DND-41 (cell line): ENCODE measurements at regions not wholly inside any gene's neighbourhood (a gene's known extent, or its start where the extent isn't known, plus 50 kb on each side); places are given as distances from the start of the nearest gene placed in this dataset.
"Not testable (repeated sequence)": the region's sequence is repeated elsewhere in the genome, so short reads cannot be mapped to it uniquely, and the experiment has no call there.

Source experiments
- ATAC-seq: fragments of 200-7000 bp; cut with Tn5 transposase; 3 replicates; pipeline ENCODE4 v1.9.1; 2021; ENCODE audit warnings: low read depth; ENCODE audit not compliant: insufficient read depth
- DNase-seq: peaks from one replicate; pipeline ENCODE4 v3.0.0-alpha.2; 2020
- H2AFZ ChIP-seq: 2 replicates; pipeline ENCODE4 v1.6.0; 2012; ENCODE audit warnings: low read depth, low read length
- H3K27ac ChIP-seq: 2 replicates; pipeline ENCODE4 v1.5.1; 2012; ENCODE audit warnings: low read length, inconsistent platforms
- H3K27me3 ChIP-seq: fragments of 200-600 bp; sonication (generic); 2 replicates; pipeline ENCODE4 v1.6.0; 2012; ENCODE audit warnings: low read length, mild to moderate bottlenecking, inconsistent platforms; ENCODE audit not compliant: insufficient read depth, poor library complexity
- H3K36me3 ChIP-seq: 2 replicates; pipeline ENCODE4 v1.5.1; 2012; ENCODE audit warnings: low read length, inconsistent platforms; ENCODE audit not compliant: insufficient read depth
- H3K4me1 ChIP-seq: 2 replicates; pipeline ENCODE4 v1.5.1; 2012; ENCODE audit warnings: mild to moderate bottlenecking, low read length; ENCODE audit not compliant: insufficient read depth
- H3K4me2 ChIP-seq: 2 replicates; pipeline ENCODE4 v1.6.0; 2012; ENCODE audit warnings: mild to moderate bottlenecking, moderate library complexity, low read length, inconsistent platforms; ENCODE audit not compliant: insufficient read depth
- H3K4me3 ChIP-seq, 2 experiments: fragments of 200-600 bp in 1 of 2; shearing (Covaris generic) in 1 of 2; 2 replicates each; pipeline ENCODE4 v1.5.1; 2012 to 2016; ENCODE audit warnings: inconsistent platforms in 2 of 2, low read length in 2 of 2, mild to moderate bottlenecking in 2 of 2, low read depth in 1 of 2, moderate library complexity in 1 of 2
- H3K79me2 ChIP-seq: 2 replicates; pipeline ENCODE4 v1.6.0; 2012; ENCODE audit warnings: low read length, inconsistent platforms; ENCODE audit not compliant: insufficient read depth
- H3K9ac ChIP-seq: 2 replicates; pipeline ENCODE4 v1.6.0; 2012; ENCODE audit warnings: low read depth, mild to moderate bottlenecking, inconsistent platforms, low read length, moderate library complexity
- H3K9me3 ChIP-seq: 2 replicates; pipeline ENCODE4 v1.5.1; 2012; ENCODE audit warnings: low read length, moderate library complexity, mild to moderate bottlenecking, inconsistent platforms; ENCODE audit not compliant: insufficient read depth, severe bottlenecking
- H4K20me1 ChIP-seq: 2 replicates; pipeline ENCODE4 v1.6.0; 2012; ENCODE audit warnings: low read length; ENCODE audit not compliant: insufficient read depth
- EZH2 ChIP-seq: IDR thresholded peaks from 3 replicates; pipeline ENCODE4 v1.6.1; 2012; ENCODE audit warnings: borderline replicate concordance, low read depth, mild to moderate bottlenecking, moderate library complexity, low read length, inconsistent platforms; ENCODE audit not compliant: severe bottlenecking
- TF ChIP-seq, protein P1 (sequence below): IDR thresholded peaks from 2 replicates; pipeline ENCODE4 v1.5.1; 2012; ENCODE audit warnings: borderline replicate concordance, low read length, moderate library complexity, mild to moderate bottlenecking; ENCODE audit not compliant: poor library complexity, severe bottlenecking; ENCODE audit errors: extremely low read depth

DNA sequence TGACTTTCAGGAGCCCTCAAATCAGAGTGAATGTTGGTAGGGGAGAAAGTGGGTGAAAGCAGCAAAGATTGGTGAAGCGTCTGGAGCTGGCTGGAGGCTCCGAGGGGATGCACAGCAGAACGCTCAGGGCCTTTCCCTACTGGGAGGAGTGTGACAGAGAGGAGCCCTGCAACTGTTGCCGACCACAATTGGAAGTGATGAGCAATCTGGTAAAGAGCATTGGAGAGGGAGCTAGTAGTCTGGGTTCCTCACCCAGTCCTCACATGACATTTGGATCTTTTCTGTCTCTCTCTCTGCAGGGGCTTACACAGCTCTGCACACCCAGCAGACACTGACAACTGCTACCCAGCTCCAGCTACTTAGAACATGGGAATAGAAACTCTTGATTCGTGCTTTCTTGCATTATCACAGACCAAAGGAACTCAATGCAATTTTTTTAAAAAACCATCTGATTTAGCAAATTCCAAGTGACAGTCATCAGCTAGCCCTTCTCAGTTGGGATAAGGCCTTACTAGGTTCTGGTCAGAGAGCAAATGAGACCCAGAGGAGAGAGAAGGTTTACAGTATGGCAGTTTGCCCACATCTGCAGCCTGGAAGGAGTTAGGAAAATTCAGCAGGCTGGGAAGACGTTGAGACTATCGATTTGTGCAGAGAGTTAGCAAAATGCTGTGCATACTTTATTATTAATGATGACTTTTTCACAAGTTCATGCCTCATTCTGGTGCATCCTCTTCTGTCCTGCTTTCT lies 278.0 kb upstream of the PLET1 start:
- H3K27me3 ChIP-seq: peaks cover 3% of the 10 kb centered on the region
- DNase-seq (no peak), ATAC-seq (no peak)
- no peak overlapping the region for H2AFZ ChIP-seq
- no peaks in the 10 kb centered on the region for H4K20me1 ChIP-seq
- no peak overlapping the region for H3K4me2 ChIP-seq
- no peak overlapping the region for H3K9ac ChIP-seq
- H3K4me1 ChIP-seq: peaks cover 4% of the 10 kb centered on the region
- H3K4me3 ChIP-seq: no peak overlapping the region
- no peak overlapping the region for H3K27ac ChIP-seq
- H3K9me3 ChIP-seq: no peaks in the 10 kb centered on the region
- no peaks in the 10 kb centered on the region for H3K36me3 ChIP-seq
- H3K79me2 ChIP-seq: no peaks in the 10 kb centered on the region
- TF ChIP-seq EZH2: no peak
- TF ChIP-seq, protein P1, sequence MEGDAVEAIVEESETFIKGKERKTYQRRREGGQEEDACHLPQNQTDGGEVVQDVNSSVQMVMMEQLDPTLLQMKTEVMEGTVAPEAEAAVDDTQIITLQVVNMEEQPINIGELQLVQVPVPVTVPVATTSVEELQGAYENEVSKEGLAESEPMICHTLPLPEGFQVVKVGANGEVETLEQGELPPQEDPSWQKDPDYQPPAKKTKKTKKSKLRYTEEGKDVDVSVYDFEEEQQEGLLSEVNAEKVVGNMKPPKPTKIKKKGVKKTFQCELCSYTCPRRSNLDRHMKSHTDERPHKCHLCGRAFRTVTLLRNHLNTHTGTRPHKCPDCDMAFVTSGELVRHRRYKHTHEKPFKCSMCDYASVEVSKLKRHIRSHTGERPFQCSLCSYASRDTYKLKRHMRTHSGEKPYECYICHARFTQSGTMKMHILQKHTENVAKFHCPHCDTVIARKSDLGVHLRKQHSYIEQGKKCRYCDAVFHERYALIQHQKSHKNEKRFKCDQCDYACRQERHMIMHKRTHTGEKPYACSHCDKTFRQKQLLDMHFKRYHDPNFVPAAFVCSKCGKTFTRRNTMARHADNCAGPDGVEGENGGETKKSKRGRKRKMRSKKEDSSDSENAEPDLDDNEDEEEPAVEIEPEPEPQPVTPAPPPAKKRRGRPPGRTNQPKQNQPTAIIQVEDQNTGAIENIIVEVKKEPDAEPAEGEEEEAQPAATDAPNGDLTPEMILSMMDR: no peak

DNA sequence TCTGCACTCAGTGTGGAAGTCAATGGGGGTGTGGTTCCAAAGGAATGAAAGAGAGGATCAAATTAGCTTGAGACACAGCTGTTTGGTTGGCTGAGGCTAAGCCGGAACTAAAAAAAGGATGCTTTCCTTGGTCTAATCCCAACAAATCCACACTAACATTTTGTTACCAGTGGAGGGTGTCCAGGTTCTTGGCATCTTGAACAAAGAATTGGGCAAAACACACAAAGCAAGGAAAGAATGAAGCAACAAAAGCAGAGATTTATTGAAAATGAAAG lies 278.6 kb upstream of the PLET1 start:
- DNase-seq, H3K9me3 ChIP-seq, H3K9ac ChIP-seq, H3K79me2 ChIP-seq, H4K20me1 ChIP-seq, H3K4me3 ChIP-seq, H3K4me1 ChIP-seq, H3K27ac ChIP-seq, H3K36me3 ChIP-seq, H3K27me3 ChIP-seq, H2AFZ ChIP-seq, H3K4me2 ChIP-seq, ATAC-seq: not testable (repeated sequence)

DNA sequence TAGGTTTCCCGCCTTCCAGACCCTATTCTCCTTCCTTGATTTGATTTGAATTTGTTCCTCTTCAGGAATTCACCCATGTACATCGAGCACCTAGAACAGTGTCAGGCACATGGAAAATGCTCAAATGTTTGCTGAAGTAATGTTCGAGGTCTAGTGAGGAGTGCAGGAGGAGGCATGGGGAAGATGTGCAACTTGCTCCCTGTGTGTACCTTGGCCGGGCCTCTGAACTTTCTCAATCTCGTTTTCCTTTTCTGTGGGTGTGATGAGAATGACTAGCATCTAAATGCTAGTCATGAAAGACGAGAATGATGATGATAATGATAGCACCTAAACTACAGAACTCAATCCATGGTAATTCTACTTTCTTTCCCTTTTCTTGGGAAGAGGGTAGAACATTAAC lies 279.1 kb upstream of the PLET1 start:
- TF ChIP-seq, protein P1: no peak
- TF ChIP-seq EZH2: no peak
- no peaks in the 10 kb centered on the region for H3K79me2 ChIP-seq
- H2AFZ ChIP-seq: no peak overlapping the region
- peaks cover 4% of the 10 kb centered on the region for H3K4me1 ChIP-seq
- no peak overlapping the region for H3K9ac ChIP-seq
- DNase-seq (no peak), ATAC-seq (no peak)
- no peak overlapping the region for H3K27ac ChIP-seq
- H3K36me3 ChIP-seq: no peaks in the 10 kb centered on the region
- H4K20me1 ChIP-seq: no peaks in the 10 kb centered on the region
- H3K4me3 ChIP-seq: no peak overlapping the region
- H3K9me3 ChIP-seq: no peaks in the 10 kb centered on the region
- peaks cover 3% of the 10 kb centered on the region for H3K27me3 ChIP-seq
- H3K4me2 ChIP-seq: no peak overlapping the region

DNA sequence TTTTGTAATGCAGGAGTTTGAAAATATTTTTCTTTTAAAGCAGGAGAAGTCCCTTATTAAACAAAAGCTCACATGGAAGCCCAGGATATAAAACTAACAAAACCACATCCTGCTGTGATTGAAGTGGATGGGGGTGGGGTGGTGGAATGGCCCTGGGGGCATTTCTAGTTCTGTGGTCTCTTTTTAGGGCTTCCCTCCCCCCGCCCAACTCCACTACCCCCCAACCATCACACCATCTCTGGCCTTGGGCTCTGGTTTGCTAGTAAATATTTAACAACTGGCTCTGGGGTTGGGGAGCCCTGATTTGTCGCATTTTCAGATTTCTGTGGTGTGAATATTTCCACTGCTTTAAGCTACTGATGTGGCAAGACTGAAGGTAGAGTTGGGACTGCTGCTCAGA lies 279.6 kb upstream of the PLET1 start:
- H3K4me3 ChIP-seq: no peak overlapping the region
- no peak overlapping the region for H3K9ac ChIP-seq
- no peaks in the 10 kb centered on the region for H3K79me2 ChIP-seq
- H3K27ac ChIP-seq: no peak overlapping the region
- peaks cover 4% of the 10 kb centered on the region for H3K4me1 ChIP-seq
- DNase-seq: peak; percentile 70
- TF ChIP-seq, protein P1: no peak
- TF ChIP-seq EZH2: no peak
- no peak overlapping the region for H3K4me2 ChIP-seq
- no peaks in the 10 kb centered on the region for H3K36me3 ChIP-seq
- H2AFZ ChIP-seq: no peak overlapping the region
- peaks cover 3% of the 10 kb centered on the region for H3K27me3 ChIP-seq
- no peaks in the 10 kb centered on the region for H3K9me3 ChIP-seq
- peak; percentile 74 for ATAC-seq
- H4K20me1 ChIP-seq: no peaks in the 10 kb centered on the region
